Neural progenitor cell (in vitro differentiated cells): ENCODE measurements at regions not wholly inside any gene's neighbourhood (a gene's known extent, or its start where the extent isn't known, plus 50 kb on each side); places are given as distances from the start of the nearest gene placed in this dataset.
A peak's percentile ranks its signal among the peaks of the same experiment; 100 is the strongest.
"Not testable (repeated sequence)": the region's sequence is repeated elsewhere in the genome, so short reads cannot be mapped to it uniquely, and the experiment has no call there.

ENCODE experiments used
- DNase-seq: peaks from one replicate; pipeline ENCODE4 v3.0.0-alpha.2; 2016; ENCODE audit warnings: low spot score
- H2AFZ ChIP-seq: fragments of 200-600 bp; sonication (generic); replicated peaks from 2 replicates; pipeline ENCODE4 v1.6.1; 2016; ENCODE audit warnings: antibody characterized with exemption
- H3F3A ChIP-seq: fragments of 200-600 bp; sonication (generic); 2 replicates; pipeline ENCODE4 v1.6.1; 2016; ENCODE audit warnings: antibody characterized with exemption, low read depth
- H3K27ac ChIP-seq: fragments of 200-600 bp; sonication (generic); 2 replicates; pipeline ENCODE4 v1.5.1; 2016; ENCODE audit warnings: mild to moderate bottlenecking
- H3K27me3 ChIP-seq: fragments of 200-600 bp; sonication (generic); 2 replicates; pipeline ENCODE4 v1.6.1; 2016; ENCODE audit warnings: mild to moderate bottlenecking, moderate library complexity
- H3K36me3 ChIP-seq: fragments of 200-600 bp; sonication (generic); 2 replicates; pipeline ENCODE4 v1.5.1; 2016
- H3K4me1 ChIP-seq: fragments of 200-600 bp; sonication (generic); 2 replicates; pipeline ENCODE4 v1.6.1; 2016; ENCODE audit warnings: mixed run types
- H3K4me2 ChIP-seq: fragments of 200-600 bp; sonication (generic); 2 replicates; pipeline ENCODE4 v1.6.1; 2016
- H3K4me3 ChIP-seq: fragments of 200-600 bp; sonication (generic); 2 replicates; pipeline ENCODE4 v1.5.1; 2016
- H3K79me2 ChIP-seq: fragments of 200-600 bp; sonication (generic); 2 replicates; pipeline ENCODE4 v1.6.1; 2016; ENCODE audit warnings: low read depth
- H3K9ac ChIP-seq: fragments of 200-600 bp; sonication (generic); 2 replicates; pipeline ENCODE4 v1.6.1; 2016
- H3K9me3 ChIP-seq: fragments of 200-600 bp; sonication (generic); 2 replicates; pipeline ENCODE4 v1.5.1; 2016; ENCODE audit warnings: low read depth
- H4K20me1 ChIP-seq: fragments of 200-600 bp; sonication (generic); 2 replicates; pipeline ENCODE4 v1.6.1; 2016; ENCODE audit warnings: low read depth
- H3K27ac Mint-ChIP-seq: 3 replicates; pipeline ENCODE4 v1.8.0; 2021; ENCODE audit warnings: mixed read lengths
- H3K27me3 Mint-ChIP-seq: 2 replicates; pipeline ENCODE4 v1.8.0; 2022; ENCODE audit warnings: low read depth, mild to moderate bottlenecking, inconsistent platforms, moderate library complexity, mixed read lengths; ENCODE audit not compliant: insufficient read depth
- H3K36me3 Mint-ChIP-seq: 3 replicates; pipeline ENCODE4 v1.8.0; 2021; ENCODE audit warnings: mixed read lengths
- H3K4me1 Mint-ChIP-seq: 3 replicates; pipeline ENCODE4 v1.8.0; 2021; ENCODE audit warnings: mixed read lengths
- H3K4me3 Mint-ChIP-seq: 3 replicates; pipeline ENCODE4 v1.8.0; 2021; ENCODE audit warnings: mild to moderate bottlenecking, moderate library complexity, mixed read lengths
- H3K9me3 Mint-ChIP-seq: 3 replicates; pipeline ENCODE4 v1.8.0; 2020; ENCODE audit warnings: mixed read lengths
- EZH2 ChIP-seq: fragments of 200-600 bp; sonication (generic); IDR thresholded peaks from 2 replicates; pipeline ENCODE4 v1.6.1; 2017; ENCODE audit warnings: antibody characterized with exemption, mild to moderate bottlenecking, moderate library complexity
- EZH2phosphoT487 ChIP-seq: fragments of 200-600 bp; sonication (generic); IDR thresholded peaks from 2 replicates; pipeline ENCODE4 v1.6.1; 2017; ENCODE audit warnings: antibody characterized with exemption
- TF ChIP-seq, protein P1 (sequence below): fragments of 200-600 bp; sonication (generic); IDR thresholded peaks from 2 replicates; pipeline ENCODE4 v1.5.1; 2017; ENCODE audit warnings: antibody characterized with exemption, mild to moderate bottlenecking

GRCh38 chr12:37543131-37543965 lies 773.2 kb upstream of the ALG10B start:
- no peak overlapping the region for H3K27ac Mint-ChIP-seq
- H3K36me3 Mint-ChIP-seq = no peaks in the 10 kb centered on the region
- H3K4me3 Mint-ChIP-seq = no peak overlapping the region

GRCh38 chr12:37543966-37544668 lies 772.5 kb upstream of the ALG10B start:
- Mint-ChIP-seq H3K27me3 (peaks cover 3% of the 10 kb centered on the region), H3K36me3 (peaks cover 1% of the 10 kb centered on the region), H3K4me3 (peak overlapping the region; percentile 41), H3K4me1 (no peaks in the 10 kb centered on the region), H3K9me3 (peaks cover 70% of the 10 kb centered on the region), H3K27ac (no peak overlapping the region)
- TF ChIP-seq EZH2phosphoT487 = no peak
- TF ChIP-seq EZH2 = no peak
- TF ChIP-seq, protein P1, sequence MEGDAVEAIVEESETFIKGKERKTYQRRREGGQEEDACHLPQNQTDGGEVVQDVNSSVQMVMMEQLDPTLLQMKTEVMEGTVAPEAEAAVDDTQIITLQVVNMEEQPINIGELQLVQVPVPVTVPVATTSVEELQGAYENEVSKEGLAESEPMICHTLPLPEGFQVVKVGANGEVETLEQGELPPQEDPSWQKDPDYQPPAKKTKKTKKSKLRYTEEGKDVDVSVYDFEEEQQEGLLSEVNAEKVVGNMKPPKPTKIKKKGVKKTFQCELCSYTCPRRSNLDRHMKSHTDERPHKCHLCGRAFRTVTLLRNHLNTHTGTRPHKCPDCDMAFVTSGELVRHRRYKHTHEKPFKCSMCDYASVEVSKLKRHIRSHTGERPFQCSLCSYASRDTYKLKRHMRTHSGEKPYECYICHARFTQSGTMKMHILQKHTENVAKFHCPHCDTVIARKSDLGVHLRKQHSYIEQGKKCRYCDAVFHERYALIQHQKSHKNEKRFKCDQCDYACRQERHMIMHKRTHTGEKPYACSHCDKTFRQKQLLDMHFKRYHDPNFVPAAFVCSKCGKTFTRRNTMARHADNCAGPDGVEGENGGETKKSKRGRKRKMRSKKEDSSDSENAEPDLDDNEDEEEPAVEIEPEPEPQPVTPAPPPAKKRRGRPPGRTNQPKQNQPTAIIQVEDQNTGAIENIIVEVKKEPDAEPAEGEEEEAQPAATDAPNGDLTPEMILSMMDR = no peak
- Histone ChIP-seq H3K27me3 (no peaks in the 10 kb centered on the region), H3K9me3 (peaks cover 4% of the 10 kb centered on the region), H3K9ac (no peak overlapping the region), H3K27ac (no peak overlapping the region), H3K4me1 (no peaks in the 10 kb centered on the region), H2AFZ (no peak overlapping the region), H4K20me1 (no peaks in the 10 kb centered on the region), H3F3A (no peaks in the 10 kb centered on the region), H3K36me3 (no peaks in the 10 kb centered on the region), H3K4me3 (no peak overlapping the region), H3K4me2 (no peak overlapping the region), H3K79me2 (no peaks in the 10 kb centered on the region)
- DNase-seq = no peak

More at GRCh38 chr12:37543131-37543965, 773.2 kb upstream of the ALG10B start:
- Histone ChIP-seq H3K4me1 (no peaks in the 10 kb centered on the region), H2AFZ (no peak overlapping the region), H3K4me3 (no peak overlapping the region), H3K79me2 (no peaks in the 10 kb centered on the region), H3K4me2 (no peak overlapping the region), H3F3A (no peaks in the 10 kb centered on the region), H3K9ac (no peak overlapping the region), H3K36me3 (no peaks in the 10 kb centered on the region), H4K20me1 (no peaks in the 10 kb centered on the region), H3K27ac (no peak overlapping the region), H3K9me3 (peaks cover 12% of the 10 kb centered on the region), H3K27me3 (no peaks in the 10 kb centered on the region)
- Mint-ChIP-seq H3K27me3 (peaks cover 3% of the 10 kb centered on the region), H3K9me3 (peaks cover 63% of the 10 kb centered on the region), H3K4me1 (no peaks in the 10 kb centered on the region)
- DNase-seq = no peak
- TF ChIP-seq EZH2 (no peak), EZH2phosphoT487 (no peak)
- TF ChIP-seq, protein P1 = no peak

GRCh38 chr12:37544669-37545330 lies 771.8 kb upstream of the ALG10B start:
- not testable (repeated sequence) for DNase-seq, H3K4me1 Mint-ChIP-seq, H3K27me3 Mint-ChIP-seq, H3K4me3 ChIP-seq, H3K27ac Mint-ChIP-seq, H3K4me2 ChIP-seq, H3K27me3 ChIP-seq, H3K36me3 Mint-ChIP-seq, H3K36me3 ChIP-seq, H3K9ac ChIP-seq, H2AFZ ChIP-seq, H3K27ac ChIP-seq, H3K4me3 Mint-ChIP-seq, H3K79me2 ChIP-seq, H3K9me3 ChIP-seq, H4K20me1 ChIP-seq, H3F3A ChIP-seq, H3K4me1 ChIP-seq
- peaks cover 70% of the 10 kb centered on the region for H3K9me3 Mint-ChIP-seq
